NCI-H1048 (cell line): ENCODE measurements at regions not wholly inside any gene's neighbourhood (a gene's known extent, or its start where the extent isn't known, plus 50 kb on each side); places are given as distances from the start of the nearest gene placed in this dataset.
"Not testable (repeated sequence)": the region's sequence is repeated elsewhere in the genome, so short reads cannot be mapped to it uniquely, and the experiment has no call there.

Source experiments
- DNase-seq: peaks from one replicate; lab custom pipeline; 2025; lab: John Stamatoyannopoulos, UW

DNA sequence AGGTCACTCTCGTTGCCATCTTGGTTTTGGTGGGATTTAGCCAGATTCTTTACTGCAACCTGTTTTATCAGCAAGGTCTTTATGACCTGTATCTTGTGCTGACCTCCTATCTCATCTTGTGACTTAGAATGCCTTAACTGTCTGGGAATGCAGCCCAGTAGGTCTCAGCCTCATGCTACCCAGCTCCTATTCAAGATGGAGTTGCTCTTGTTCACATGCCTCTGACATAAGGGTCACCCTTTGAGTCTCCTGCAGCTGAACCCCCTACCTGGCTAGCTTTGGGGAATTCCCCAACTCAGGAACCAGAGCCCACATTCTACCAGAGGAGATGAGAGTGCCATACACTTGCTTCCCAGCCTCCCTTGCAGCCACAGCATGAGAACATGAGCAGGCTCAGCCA is 123.0 kb upstream of the ARHGEF3 start:
- DNase-seq: not testable (repeated sequence)

DNA sequence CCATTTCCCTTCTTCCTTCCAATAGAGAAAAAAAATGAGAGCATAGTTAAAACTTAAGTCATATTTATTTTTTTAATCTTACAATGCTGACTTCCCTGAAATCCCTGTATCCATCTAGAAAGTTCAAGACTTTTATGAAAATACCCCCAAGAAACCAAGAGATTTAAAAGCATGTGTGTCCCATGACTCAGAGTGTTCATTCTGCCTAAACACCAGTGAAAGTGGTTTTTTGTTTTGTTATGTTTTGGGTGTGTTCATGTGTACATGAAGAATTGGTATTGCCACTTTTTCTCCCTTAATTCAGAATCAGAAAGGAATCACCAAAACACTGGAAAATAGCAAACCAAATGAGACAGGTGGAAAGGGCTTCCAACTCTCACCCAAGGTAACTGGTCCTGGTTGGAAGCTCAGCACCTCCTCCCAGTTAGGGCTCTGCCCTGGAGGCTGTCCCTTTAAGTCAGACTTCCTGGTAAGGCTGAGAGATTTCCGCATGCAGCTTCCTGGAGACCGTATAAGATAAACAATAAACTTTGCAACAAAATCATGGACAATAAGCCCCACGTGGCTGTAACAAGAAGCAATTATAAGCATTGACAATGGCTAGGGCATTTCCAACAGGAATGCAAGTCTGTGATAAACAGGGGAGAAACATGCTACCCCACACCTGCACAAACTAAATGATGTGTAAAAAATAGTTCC is 121.9 kb upstream of the ARHGEF3 start:
- DNase-seq: no peak

DNA sequence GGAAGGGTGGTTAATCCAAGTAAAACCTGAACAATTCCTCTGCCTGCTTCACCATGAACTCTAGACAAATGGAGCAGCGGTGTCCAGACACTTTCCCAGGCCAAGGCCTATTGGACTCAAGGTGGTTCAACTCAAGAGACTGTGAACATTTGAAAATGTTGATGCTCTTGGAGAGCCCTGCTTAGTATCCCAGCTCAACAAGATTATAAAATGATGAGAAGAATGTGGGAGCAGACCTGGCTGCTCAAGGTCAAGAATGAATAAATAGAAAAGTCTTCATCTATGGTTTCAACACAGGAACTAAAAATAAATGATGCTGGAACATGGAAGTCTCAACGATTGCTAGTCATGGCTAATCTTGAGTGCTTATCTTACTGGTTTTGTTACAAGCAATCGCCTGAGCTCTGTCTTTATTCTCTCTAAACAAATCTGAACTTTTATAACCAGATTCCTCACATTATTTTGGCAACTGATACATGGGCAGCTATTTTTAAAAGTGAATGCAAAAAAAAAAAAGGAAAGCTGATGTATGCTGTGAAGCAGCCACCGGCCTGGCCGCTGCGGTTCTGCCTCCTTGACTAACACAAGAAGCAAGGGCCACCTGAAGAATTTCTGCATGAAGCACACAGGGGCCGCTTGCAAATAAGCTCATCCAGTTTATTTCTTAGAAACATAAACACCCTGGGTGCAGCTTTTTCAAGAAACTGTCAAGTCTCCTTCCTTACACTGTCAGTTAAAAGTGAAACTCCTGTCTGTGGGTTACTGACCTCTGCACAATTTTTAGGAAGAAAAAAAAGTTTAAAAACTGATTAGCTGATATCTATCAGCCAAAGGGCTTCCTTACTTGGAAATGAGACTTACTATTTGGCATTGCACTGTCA is 120.1 kb upstream of the ARHGEF3 start:
- DNase-seq: no peak

DNA sequence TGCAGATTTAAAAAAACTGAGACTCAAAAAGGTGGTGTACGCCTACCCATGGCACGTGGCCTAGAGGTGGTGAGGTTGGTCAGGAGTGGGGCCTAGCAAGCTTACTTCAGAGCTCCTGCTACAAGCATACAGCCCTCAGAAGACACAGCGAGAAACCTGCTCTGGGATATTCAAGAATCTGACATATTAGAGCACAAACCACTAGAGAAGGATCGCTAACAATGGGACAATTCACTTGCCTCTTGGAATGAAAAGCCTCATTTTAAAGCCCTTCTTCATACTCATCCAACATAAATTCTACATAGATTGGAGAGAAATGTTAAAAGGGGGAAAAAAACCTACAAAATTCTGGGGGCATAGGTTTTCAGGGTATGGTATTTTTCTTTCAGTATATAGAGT is 118.0 kb upstream of the ARHGEF3 start:
- no peak for DNase-seq

DNA sequence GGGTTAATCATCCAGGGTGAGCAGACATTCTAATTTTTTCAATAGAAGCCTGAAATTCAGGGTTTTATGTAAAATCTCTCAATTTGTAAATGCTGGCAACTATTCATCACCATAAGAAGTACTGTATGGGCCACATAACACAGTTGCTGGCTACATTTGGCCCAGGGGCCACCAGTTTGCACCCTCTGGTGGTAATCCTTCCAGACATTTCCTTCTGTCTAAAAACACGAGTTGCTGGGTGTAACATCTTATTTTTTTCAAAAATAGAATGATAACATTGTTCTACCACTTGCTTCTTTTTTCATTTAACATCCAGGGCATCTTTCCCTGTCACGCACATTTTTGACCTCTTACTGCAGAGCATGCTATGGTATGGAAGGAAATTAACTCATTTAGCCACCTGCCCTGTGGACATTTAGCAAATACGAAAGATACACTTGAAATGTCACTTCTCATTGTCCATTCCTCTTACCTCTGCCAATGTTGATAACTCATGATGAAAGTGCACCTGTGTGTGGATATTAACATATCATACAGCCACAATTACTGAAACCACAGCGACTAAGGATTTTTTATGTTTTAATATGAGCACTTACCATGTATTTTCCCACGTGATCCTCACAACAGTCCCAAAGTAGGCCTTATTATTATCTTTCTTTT is 117.5 kb upstream of the ARHGEF3 start:
- DNase-seq: no peak

DNA sequence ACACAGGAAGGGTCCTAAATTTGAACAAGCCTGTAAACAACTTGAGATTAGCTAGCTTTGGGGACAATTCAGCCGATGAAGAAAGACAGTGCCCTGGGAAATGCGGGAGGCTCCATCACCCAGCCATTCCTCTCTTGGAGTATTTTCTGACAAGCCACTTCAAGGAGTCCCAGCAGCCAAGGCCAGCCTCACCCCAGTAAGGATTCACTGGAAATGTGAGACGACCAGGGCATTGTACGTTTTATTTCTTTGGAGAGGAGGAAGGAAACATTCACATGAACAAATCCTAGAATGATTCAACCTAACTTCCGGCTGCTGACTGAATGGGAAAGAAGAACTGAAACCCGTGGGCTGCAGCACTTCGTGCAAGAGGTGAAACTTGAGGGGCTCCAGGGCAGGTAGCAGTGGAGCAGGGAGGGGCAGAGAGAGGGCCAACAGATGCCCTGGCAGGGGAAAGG is 116.4 kb upstream of the ARHGEF3 start:
- no peak for DNase-seq

DNA sequence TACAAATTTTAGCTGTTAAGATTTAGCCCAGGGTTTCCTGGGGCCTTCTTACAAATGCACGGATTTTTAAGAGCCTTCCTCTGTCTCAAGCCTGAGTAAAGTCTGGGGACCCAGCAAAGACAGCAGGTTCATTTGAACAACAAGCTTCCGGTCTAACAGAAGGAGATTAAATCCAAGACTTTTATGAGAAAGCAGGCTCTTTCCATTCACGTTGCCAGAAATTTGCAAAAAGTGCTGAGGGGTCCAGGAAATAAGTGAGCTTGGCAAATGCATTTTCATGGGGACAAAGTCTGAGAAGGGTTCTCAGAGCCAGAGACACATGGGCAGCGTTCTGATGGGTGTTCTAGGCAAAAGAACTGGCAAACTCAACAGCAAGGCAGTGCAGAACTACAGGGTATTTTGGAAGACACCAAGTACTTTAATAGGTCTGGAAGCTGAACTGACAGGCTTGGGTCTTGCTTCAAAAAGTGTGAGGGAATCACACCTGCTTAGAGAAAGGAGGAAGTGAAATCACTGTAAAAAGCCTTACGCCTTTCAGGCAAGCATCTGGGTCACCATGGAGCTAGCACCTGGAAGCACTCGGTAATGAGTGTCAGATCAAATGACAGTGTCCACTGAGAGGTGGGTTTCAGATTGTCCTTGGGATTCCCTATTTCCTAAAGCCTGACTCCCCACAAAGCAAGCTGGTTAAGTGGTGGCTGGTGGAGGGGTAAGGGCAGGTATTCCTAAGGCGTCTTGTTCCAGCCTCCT is 115.8 kb upstream of the ARHGEF3 start:
- no peak for DNase-seq

DNA sequence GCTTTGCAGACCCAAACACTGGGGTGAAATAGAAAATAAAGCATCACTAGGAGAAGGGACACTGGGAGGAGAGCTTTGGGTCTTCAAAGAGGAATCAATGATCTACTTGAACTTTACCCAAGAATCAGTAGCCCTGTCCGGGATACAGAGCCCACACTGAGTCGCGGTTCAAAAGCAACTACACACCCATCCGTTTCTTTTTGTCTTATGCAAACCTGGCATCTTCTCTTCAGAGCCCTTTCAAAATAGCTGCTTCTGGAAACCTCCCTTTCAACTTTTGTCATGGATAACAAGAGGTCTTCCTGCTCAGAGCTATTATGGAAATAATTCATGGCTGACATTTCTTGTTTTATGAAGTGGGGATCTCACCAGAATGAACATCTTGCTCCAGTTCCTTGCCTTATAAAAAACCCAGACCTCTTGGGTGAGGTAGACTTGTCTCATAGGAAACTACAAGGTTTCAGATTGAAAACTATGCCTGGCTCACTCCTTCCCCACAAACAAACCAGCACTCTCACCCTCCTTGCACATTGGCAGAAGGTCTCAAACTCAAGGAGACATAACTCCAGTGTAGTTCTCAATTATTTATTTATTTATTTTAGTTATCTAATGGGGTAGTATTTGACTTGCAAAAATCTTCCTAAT is 115.1 kb upstream of the ARHGEF3 start:
- no peak for DNase-seq

DNA sequence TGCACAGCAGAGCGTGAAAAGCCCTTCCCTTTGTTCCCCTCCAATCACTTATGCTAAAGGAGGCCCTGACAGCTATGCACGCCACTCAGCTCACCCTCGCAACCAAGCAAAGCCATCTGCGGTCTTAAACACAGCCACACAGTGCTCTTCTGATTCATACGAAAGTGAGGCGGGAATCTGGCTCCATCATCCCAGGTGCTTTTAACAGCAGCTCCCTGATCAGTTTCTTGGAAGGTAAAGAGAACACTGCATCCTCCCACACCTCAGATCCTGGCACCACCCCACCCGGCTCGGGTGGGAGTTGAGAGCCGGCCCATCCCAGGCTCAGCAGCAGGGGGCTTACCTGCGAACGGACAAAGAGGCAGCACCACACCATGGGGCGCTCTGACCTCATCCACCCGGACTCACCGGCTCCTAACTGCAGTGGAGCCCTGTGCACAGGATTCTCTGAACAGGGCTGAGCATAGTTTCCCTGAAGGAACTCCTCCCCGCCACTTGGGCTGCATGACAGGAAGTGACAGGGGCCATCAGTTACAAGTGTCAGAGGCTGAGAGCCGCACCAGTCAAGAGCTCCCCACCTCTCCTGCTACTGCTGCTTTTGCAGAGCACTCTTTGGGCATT is 114.3 kb upstream of the ARHGEF3 start:
- DNase-seq: no peak

DNA sequence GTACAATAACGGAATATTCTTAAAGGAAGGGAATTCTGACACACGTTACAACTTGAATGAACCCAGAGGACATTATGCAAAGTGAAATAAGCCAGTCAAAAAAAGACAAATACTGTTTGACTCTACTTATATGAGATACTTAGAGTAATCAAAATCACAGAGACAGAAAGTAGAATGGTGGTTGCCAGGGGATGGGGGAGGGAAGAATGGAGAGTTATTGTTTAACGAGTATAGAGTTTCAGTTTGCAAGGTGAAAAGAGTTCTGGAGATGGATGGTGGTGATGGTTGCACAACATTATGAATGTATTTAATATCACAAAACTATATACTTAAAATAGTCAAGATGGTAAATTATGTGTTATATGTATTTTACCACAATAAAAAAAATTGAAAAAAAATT is 112.9 kb upstream of the ARHGEF3 start:
- DNase-seq: no peak

DNA sequence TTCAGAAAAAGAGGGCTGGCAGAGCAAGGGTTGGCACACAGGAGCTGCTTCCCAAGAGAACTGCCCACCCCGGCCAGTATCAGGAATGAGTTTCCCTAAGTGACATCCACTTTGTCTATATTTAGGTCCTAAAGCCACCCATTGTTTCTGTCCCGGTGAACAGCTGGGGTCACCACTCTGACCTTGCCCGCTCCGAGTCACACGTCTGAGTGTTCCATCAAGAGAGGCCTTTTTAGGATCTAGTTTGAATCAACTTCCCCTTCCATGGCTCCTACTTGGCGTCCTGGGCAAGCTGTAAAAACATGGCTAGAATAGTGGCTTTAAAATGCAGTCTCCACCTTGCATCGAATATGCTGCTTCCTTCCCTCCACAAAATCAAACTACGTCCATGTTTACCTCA is 109.6 kb upstream of the ARHGEF3 start:
- no peak for DNase-seq

DNA sequence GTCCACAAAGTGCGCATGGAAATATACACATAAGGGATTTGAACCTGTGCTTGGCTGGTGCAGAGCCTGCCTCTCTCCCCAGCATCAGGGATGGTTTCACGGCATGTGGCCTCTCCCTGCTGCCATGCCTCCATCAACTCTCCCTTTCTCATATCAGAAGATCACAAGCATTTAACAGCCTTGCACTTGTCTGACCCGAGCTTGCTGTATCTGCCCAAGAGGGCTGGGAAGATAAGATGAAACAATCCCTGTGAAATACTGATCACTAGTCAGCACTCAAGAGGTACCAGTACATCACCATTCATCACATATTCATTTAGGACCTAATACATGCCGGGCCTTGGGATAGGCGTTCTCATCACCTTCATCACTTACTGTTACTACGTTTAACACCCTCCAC is 107.6 kb upstream of the ARHGEF3 start:
- no peak for DNase-seq

DNA sequence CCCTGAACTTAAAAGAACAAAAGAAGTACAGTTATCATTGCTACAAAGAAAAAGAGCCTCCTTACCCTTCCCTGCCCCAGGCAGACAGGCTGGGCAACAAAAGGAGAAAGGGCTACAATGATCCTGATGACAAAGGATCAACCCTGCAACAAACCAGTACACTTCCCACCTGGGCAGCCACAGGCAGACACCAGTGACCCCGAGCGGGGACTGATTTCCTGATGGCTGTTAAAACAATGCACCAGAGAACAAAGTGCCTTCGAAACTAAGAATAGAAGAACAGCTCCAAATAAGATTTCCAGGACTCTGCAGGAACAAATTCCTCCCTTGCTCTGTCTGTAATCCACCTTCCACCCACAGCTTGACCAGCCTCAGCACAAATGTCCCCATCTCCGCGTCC is 106.3 kb upstream of the ARHGEF3 start:
- no peak for DNase-seq

DNA sequence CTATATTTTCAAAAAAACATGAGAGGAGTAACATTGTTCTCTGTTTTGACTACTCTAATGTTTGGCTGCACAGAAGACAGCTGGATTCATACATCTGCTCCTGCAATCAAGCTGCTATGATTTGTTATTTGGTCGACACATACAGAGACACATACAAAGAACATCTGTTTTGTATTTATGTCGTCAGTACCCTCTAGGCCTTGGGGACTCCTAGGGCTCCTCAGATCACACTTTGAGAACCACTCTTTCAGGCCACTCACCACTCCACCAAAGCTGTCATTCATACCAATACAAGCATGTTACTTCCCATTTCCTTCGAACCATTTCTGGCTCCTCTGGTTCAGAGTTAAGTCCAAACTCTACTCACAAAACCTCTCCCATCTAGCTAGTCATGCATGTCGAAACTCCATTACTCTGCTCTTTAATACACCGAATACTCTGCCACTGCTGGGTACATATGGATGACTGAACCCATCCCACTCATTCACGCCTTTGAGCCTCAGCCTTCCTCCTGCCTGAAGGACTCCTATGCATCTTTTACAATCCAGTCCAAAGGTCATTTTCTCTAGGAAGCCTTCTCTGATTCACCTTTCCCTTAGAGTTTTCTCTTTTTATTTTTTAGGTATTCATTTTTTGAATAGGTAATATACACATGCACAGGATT is 102.9 kb upstream of the ARHGEF3 start:
- DNase-seq: no peak

DNA sequence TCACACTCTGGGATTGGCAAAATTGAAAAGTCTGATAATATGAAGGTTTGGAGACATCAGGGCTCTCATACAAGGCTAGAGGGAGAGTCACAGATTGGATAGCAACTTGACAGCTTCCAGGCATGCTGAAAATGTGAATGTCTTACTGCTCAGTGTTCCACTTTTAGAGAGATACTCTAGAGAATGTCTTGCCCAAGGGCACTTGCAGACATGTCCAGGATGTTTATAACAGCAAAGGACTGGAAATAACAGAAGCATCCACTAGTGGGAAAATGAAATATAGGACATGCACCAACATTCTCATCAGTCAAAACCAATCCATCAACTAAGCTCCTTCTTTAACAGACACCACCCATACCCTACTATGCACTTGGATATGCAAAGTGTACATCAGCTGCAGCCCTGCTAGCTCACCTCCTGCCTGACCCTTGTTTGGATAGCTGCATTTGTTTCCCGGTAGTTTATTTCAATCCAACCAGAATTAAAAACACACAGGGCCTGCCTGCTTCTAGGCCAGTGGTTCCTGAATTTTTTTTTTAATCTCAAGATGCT is 101.6 kb upstream of the ARHGEF3 start:
- DNase-seq: no peak

DNA sequence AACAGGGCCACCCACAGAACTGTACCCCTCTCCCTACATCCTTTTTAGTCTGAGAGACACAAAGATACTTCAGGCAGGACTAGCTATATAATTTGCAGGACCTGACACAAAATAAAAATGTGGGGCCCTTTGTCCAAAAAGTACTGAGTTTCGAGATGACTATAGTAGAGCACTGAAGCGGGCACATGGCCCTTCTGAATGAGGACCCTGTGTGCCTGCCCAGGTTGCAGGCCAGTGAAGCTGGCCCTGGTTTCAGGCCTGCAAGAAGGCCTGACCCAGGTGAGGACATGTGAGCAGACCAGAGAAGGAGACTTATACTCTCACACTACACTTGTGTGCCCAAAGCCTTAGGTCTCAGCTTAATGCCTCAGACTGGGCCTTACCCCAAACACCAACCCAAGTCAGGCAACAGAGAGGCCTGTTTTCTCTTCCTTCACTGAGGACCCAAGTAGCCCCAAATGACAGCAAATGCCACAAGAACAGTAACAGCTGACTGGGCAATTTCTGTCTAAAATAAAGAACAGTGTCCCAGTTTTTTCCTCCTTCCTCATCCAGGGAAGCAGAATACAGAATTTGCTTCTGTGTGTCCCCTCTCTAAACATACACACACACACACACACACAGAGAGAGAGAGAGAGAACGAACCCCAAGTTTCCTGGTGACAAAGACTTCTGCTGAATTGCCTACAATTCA is 100.9 kb upstream of the ARHGEF3 start:
- DNase-seq: no peak

DNA sequence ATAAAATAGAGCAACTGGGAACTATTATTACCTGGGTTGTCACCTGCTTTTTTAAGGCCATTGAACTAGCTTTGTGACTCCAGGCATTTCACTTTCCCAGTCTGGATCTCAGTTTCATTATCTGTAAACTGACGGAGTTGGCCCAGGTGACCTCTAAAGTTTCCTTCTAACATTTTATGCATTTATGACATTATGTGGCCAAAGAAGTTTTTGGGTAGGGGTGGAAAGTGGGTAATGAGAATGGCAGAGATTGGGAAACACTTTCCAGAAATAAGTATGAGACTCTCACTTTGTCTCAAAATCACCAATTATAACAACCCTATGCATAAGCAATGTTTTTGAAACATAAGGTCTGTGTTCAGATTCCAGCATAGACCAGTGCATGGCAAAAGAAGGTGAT is 99.1 kb upstream of the ARHGEF3 start:
- DNase-seq: no peak

DNA sequence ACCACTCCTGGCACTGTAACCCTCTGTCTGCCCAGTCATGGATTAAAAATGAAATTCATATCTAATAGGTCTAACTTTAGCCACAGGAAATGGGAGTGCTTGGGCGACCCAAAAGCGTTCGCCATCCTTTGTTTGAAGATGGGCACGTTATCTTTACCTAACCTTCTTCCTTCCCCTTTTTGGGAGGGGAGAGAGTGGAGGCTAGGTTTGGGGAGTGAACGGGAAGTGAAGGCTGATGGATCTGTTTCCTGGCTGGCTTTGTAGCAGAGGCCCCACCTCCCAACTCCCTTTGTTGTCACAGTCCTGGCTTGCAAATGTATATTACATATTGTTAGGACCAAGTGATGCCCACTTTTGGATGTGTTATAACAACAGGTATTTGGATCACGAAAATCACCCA is 98.1 kb upstream of the ARHGEF3 start:
- DNase-seq: no peak

DNA sequence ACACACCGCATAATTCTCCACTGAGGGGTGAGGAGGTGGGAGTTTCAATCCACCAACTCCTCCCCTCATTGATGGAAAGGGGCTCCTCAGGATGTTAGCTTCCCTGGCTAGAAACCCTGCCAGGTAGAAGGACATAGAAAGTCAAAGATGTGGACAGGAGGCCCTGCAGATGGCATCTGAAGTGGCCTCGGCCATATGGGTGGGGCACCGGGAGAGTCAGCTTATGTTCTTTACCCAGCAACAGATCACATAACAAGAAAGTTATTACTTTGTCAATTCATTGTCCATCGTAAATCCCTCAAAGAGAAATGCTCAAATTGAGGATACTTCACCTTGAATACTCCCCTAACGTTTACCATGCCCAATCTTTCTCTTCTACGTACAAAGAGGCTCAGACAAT is 97.3 kb upstream of the ARHGEF3 start:
- DNase-seq: no peak

DNA sequence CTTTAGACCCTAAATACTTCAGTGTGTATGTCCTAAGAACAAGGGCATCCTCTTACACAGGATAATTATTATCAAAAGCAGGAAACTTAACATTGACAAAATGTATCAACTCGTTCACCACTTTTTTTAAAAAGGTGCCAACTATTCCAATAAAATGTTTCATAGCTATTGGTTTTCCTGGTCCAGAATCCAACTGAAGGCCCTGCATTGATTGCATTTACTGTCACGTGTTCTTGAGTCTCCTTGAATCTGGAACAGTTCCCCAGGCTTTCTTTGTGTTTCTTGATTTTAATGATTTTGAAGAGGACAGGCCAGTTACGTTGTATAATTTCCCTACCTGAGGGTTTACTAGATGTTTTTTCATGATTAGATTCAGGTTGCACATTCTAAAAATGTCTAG is 94.6 kb upstream of the ARHGEF3 start:
- no peak for DNase-seq
